ENCODE measurements at regions not wholly inside any gene's neighbourhood (a gene's known extent, or its start where the extent isn't known, plus 50 kb on each side); places are given as distances from the start of the nearest gene placed in this dataset.
"Not testable (repeated sequence)": the region's sequence is repeated elsewhere in the genome, so short reads cannot be mapped to it uniquely, and the experiment has no call there.

- intact Hi-C loops (cut with DNase I) = no loop called here
- WGBS, 3 donors = 75 to 79% (median 75%) methylated on average over 4 of the region's 4 CpGs
- DNase-seq (no peak), ATAC-seq (no peak)
- H3K4me1 ChIP-seq = no peaks in the 10 kb centered on the region
- no peaks in the 10 kb centered on the region for H3K27me3 ChIP-seq (ENCODE audit: insufficient read depth in 3 of 3, low read length in 2 of 3)
- no peaks in the 10 kb centered on the region for H3K36me3 ChIP-seq (ENCODE audit: insufficient read depth in 1 of 2, low read depth in 1 of 2)
- no peaks in the 10 kb centered on the region for H3K9me3 ChIP-seq
- no peak overlapping the region for H3K27ac ChIP-seq
- H3K4me3 ChIP-seq = no peak overlapping the region
- no peak for TF ChIP-seq CTCF (IDR thresholded peaks at IDR 0.05)
Measured at GRCh38 chr13:62115831-62116230, 700.2 kb upstream of the PCDH20 start.

- ATAC-seq = no peak
- Histone ChIP-seq H3K4me3 (no peak overlapping the region), H3K27ac (no peak overlapping the region), H3K9me3 (no peaks in the 10 kb centered on the region), H3K36me3 (ENCODE audit: insufficient read depth in 1 of 2, low read depth in 1 of 2) (no peaks in the 10 kb centered on the region), H3K27me3 (ENCODE audit: insufficient read depth in 3 of 3, low read length in 2 of 3) (no peaks in the 10 kb centered on the region), H3K4me1 (no peaks in the 10 kb centered on the region)
- TF ChIP-seq CTCF (IDR thresholded peaks at IDR 0.05) = no peak
- intact Hi-C loops (cut with DNase I) = no loop called here
- WGBS, 3 donors = 76 to 81% (median 80%) methylated on average over 3 of the region's 3 CpGs
- no peak for DNase-seq
Measured at GRCh38 chr13:62113179-62113578, 697.5 kb upstream of the PCDH20 start.

- ATAC-seq = no peak
- no peaks in the 10 kb centered on the region for H3K27me3 ChIP-seq (ENCODE audit: insufficient read depth in 3 of 3, low read length in 2 of 3)
- TF ChIP-seq CTCF (IDR thresholded peaks at IDR 0.05) = no peak
- no peaks in the 10 kb centered on the region for H3K9me3 ChIP-seq
- 76 to 91% (median 79%) methylated on average over 4 of the region's 4 CpGs for WGBS, 3 donors
- no peaks in the 10 kb centered on the region for H3K36me3 ChIP-seq (ENCODE audit: insufficient read depth in 1 of 2, low read depth in 1 of 2)
- H3K4me3 ChIP-seq = no peak overlapping the region
- intact Hi-C loops (cut with DNase I) = no loop called here
- DNase-seq = no peak
- no peaks in the 10 kb centered on the region for H3K4me1 ChIP-seq
- no peak overlapping the region for H3K27ac ChIP-seq
Measured at GRCh38 chr13:62110079-62110478, 694.4 kb upstream of the PCDH20 start.

- H3K4me1 ChIP-seq; intact Hi-C loops (cut with DNase I); H3K9me3 ChIP-seq; H3K27ac ChIP-seq; H3K36me3 ChIP-seq (ENCODE audit: insufficient read depth in 1 of 2, low read depth in 1 of 2); DNase-seq; H3K27me3 ChIP-seq (ENCODE audit: insufficient read depth in 3 of 3, low read length in 2 of 3); ATAC-seq; H3K4me3 ChIP-seq: not testable (repeated sequence)
- 65 to 92% (median 86%) methylated on average over 7 of the region's 7 CpGs for WGBS, 3 donors
Measured at GRCh38 chr13:62104136-62104535, 688.5 kb upstream of the PCDH20 start.

GRCh38 chr13:62096652-62097051, 681.0 kb upstream of the PCDH20 start:
- Histone ChIP-seq H3K4me3 (no peak overlapping the region), H3K4me1 (no peaks in the 10 kb centered on the region), H3K27ac (no peak overlapping the region), H3K27me3 (ENCODE audit: insufficient read depth in 3 of 3, low read length in 2 of 3) (no peaks in the 10 kb centered on the region), H3K9me3 (no peaks in the 10 kb centered on the region), H3K36me3 (ENCODE audit: insufficient read depth in 1 of 2, low read depth in 1 of 2) (no peaks in the 10 kb centered on the region)
- 89 to 98% (median 96%) methylated on average over 1 of the region's 1 CpG for WGBS, 3 donors
- intact Hi-C loops (cut with DNase I) = no loop called here
- ATAC-seq (no peak), DNase-seq (no peak)
- no peak for TF ChIP-seq CTCF (IDR thresholded peaks at IDR 0.05)

Measured in psoas muscle (tissue), 7 donors.